ENCODE measurements at regions not wholly inside any gene's neighbourhood (a gene's known extent, or its start where the extent isn't known, plus 50 kb on each side); places are given as distances from the start of the nearest gene placed in this dataset.

DNA sequence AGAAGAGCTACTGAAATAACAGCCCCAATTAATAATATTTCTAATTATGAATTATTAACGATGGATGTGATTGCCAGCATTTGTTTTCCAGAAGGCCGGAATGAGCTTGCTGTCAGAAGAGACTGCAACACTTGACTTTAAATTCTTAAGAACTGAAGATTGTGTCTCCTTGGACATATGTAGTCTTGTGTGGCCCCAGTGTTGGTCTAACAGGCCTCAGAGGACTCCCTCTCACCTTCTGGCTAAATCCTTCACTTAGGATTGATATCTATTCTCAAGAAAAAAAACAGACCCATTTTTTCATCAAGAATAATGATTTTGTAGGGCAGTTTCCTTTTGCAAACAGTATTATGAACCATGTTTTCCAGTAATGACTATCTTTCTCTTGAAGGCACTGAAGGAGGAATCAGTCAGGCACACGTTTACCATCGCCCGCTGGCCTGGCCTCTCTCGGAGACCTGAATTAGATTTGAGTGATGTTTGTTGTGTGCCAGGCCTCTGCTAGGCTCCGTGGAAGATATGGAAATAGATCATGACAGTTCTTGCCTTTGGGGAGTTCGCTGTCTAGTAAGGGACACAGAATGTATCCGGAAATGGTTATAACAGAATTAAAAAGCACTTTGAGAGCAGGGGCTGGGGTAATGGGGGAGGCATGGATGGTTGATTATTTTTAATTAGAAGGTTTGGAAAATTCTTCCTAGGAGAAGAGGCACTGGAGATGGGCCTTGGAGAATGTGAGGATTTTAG, 258.0 kb downstream of the MYCN start:
- WGBS (ENCODE audit: low lambda C conversion rate), result 13% methylated on average over 9 of the region's 9 CpGs
- no peak overlapping the region for H3K4me3 ChIP-seq (ENCODE audit: low read depth in 2 of 2, low read length in 1 of 2)
- H3K79me2 ChIP-seq (ENCODE audit: insufficient read depth), result no peaks in the 10 kb centered on the region
- H3K9me3 ChIP-seq, result peaks cover 3% of the 10 kb centered on the region; the same call in 1 of the 2 replicates
- no peaks in the 10 kb centered on the region for H3K36me3 ChIP-seq (replicated peaks in 1 of 2; ENCODE audit: control insufficient read depth in 1 of 2, insufficient read depth in 2 of 2, low read length in 1 of 2)
- POLR2A ChIA-PET, result interaction anchor here (0.8 kb wide), 1 partner anchor 258 kb away, joined by 3 read pairs; the partner anchor contains the start of gene MYCN
- CTCF ChIA-PET, result interaction anchor here (0.6 to 1.9 kb wide), 6 partner anchors 11 to 260 kb away, joined by 3 to 5 read pairs (median 3); no protein-coding TSS in a partner anchor
- H3K4me1 ChIP-seq (ENCODE audit: control insufficient read depth in 1 of 2, insufficient read depth in 2 of 2, low read depth in 1 of 2, low read length in 1 of 2), result peaks cover 0 to 55% of the 10 kb centered on the region in 2 experiments; a peak in 2 of 4 replicates
- H3K9ac ChIP-seq, result no peak overlapping the region
- no peak overlapping the region for H3K4me2 ChIP-seq
- DNase-seq, result peak; percentile 86
- H3K27ac ChIP-seq (ENCODE audit: low read depth in 2 of 2, low read length in 1 of 2), result peak overlapping the region in 1 of 2 experiments; percentile 100; a peak in 2 of 4 replicates
- no peaks in the 10 kb centered on the region for H3K9me2 ChIP-seq
- H2AFZ ChIP-seq (ENCODE audit: low read depth), result no peak overlapping the region
- H3F3A ChIP-seq (replicated peaks; ENCODE audit: insufficient read depth), result no peaks in the 10 kb centered on the region
- no peaks in the 10 kb centered on the region for H3K27me3 ChIP-seq (ENCODE audit: insufficient read depth)
- H4K20me1 ChIP-seq (ENCODE audit: insufficient read depth), result no peaks in the 10 kb centered on the region
- TF ChIP-seq NFIC (IDR thresholded peaks at IDR 0.05; ENCODE audit: borderline replicate concordance) (no peak; the same call in 1 of the 2 replicates), TEAD4 (IDR thresholded peaks at IDR 0.05; ENCODE audit: borderline replicate concordance, insufficient read depth) (peak; percentile 86; the same call in 1 of the 2 replicates), SMC3 (IDR thresholded peaks at IDR 0.05; ENCODE audit: low read depth, low read length) (peak; percentile 23; the same call in 1 of the 2 replicates), TCF12 (IDR thresholded peaks at IDR 0.05) (peak; percentile 67), RFX5 (IDR thresholded peaks at IDR 0.05; ENCODE audit: low read length) (peak; percentile 27; the same call in 1 of the 2 replicates), POLR2AphosphoS5 (IDR thresholded peaks at IDR 0.05; ENCODE audit: low read depth, low read length) (peak; percentile 41; the same call in 1 of the 2 replicates), GATA2 (CRISPR knock-in tag; IDR thresholded peaks at IDR 0.05) (peak; percentile 99), JUND (IDR thresholded peaks at IDR 0.05) (no peak), MXI1 (IDR thresholded peaks at IDR 0.05; ENCODE audit: low read depth, low read length) (peak; percentile 73; the same call in 1 of the 2 replicates), IRF3 (IDR thresholded peaks at IDR 0.05; ENCODE audit: low read depth, low read length) (no peak), GABPA (IDR thresholded peaks at IDR 0.05; ENCODE audit: low read depth) (no peak), EP300 (IDR thresholded peaks at IDR 0.05; ENCODE audit: borderline replicate concordance in 1 of 2, low read depth in 1 of 2, low read length in 1 of 2) (peak in 1 of 2 experiments; percentile 100; a peak in 2 of 4 replicates), ELF1 (IDR thresholded peaks at IDR 0.05) (no peak), RAD21 (IDR thresholded peaks at IDR 0.05; ENCODE audit: low read length) (peak; percentile 51), SIN3A (IDR thresholded peaks at IDR 0.05; ENCODE audit: borderline replicate concordance, low read depth, low read length) (no peak), RCOR1 (IDR thresholded peaks at IDR 0.05; ENCODE audit: low read length) (peak; percentile 98), NRF1 (IDR thresholded peaks at IDR 0.05; ENCODE audit: low read depth, low read length) (no peak), EZH2phosphoT487 (IDR thresholded peaks at IDR 0.05; ENCODE audit: borderline replicate concordance, low read depth) (no peak), YY1 (IDR thresholded peaks at IDR 0.05; ENCODE audit: low read depth) (no peak), TAF1 (IDR thresholded peaks at IDR 0.05; ENCODE audit: borderline replicate concordance, low read depth, low read length) (no peak), CHD2 (IDR thresholded peaks at IDR 0.05; ENCODE audit: low read length, partially characterized antibody) (peak; percentile 96), MEF2A (IDR thresholded peaks at IDR 0.05; ENCODE audit: borderline replicate concordance, low read depth) (no peak), FOXM1 (IDR thresholded peaks at IDR 0.05; ENCODE audit: low read depth) (no peak), ZBTB33 (IDR thresholded peaks at IDR 0.05; ENCODE audit: borderline replicate concordance, low read depth) (no peak), FOXJ3 (CRISPR knock-in tag; IDR thresholded peaks at IDR 0.05) (peak; percentile 99)
- TF ChIP-seq, protein P1, sequence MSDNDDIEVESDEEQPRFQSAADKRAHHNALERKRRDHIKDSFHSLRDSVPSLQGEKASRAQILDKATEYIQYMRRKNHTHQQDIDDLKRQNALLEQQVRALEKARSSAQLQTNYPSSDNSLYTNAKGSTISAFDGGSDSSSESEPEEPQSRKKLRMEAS (IDR thresholded peaks at IDR 0.05; ENCODE audit: low read depth), result no peak
- TF ChIP-seq, protein P2, sequence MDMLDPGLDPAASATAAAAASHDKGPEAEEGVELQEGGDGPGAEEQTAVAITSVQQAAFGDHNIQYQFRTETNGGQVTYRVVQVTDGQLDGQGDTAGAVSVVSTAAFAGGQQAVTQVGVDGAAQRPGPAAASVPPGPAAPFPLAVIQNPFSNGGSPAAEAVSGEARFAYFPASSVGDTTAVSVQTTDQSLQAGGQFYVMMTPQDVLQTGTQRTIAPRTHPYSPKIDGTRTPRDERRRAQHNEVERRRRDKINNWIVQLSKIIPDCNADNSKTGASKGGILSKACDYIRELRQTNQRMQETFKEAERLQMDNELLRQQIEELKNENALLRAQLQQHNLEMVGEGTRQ (IDR thresholded peaks at IDR 0.05; ENCODE audit: borderline replicate concordance, low read depth, low read length), result no peak
- TF ChIP-seq, protein P3, sequence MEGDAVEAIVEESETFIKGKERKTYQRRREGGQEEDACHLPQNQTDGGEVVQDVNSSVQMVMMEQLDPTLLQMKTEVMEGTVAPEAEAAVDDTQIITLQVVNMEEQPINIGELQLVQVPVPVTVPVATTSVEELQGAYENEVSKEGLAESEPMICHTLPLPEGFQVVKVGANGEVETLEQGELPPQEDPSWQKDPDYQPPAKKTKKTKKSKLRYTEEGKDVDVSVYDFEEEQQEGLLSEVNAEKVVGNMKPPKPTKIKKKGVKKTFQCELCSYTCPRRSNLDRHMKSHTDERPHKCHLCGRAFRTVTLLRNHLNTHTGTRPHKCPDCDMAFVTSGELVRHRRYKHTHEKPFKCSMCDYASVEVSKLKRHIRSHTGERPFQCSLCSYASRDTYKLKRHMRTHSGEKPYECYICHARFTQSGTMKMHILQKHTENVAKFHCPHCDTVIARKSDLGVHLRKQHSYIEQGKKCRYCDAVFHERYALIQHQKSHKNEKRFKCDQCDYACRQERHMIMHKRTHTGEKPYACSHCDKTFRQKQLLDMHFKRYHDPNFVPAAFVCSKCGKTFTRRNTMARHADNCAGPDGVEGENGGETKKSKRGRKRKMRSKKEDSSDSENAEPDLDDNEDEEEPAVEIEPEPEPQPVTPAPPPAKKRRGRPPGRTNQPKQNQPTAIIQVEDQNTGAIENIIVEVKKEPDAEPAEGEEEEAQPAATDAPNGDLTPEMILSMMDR (IDR thresholded peaks at IDR 0.05), result no peak
